Stimulated activated CD8-positive, alpha-beta memory T cell treated with anti-CD3 and anti-CD28 coated beads, Interleukin-2, amount 100 ng/mL, for 48 hours (primary cell): ENCODE measurements at regions not wholly inside any gene's neighbourhood (a gene's known extent, or its start where the extent isn't known, plus 50 kb on each side); places are given as distances from the start of the nearest gene placed in this dataset.

ENCODE experiments used
- DNase-seq, 2 donors: peaks; one replicate each; pipeline ENCODE4 v3.0.0-alpha.2; 2020; ENCODE audit warnings: low read depth in 2 of 2

GRCh38 chr1:29849991-29850757 is 613.9 kb downstream of the PTPRU start:
- DNase-seq: no peak

GRCh38 chr1:29849038-29849750 is 612.9 kb downstream of the PTPRU start:
- DNase-seq: peak; percentile 7 to 22

GRCh38 chr1:29845910-29846309 is 609.6 kb downstream of the PTPRU start:
- DNase-seq: no peak

- DNase-seq: no peak
These were observed 605.8 kb downstream of the PTPRU start for GRCh38 chr1:29842130-29842529.

GRCh38 chr1:29839726-29840125 is 603.4 kb downstream of the PTPRU start:
- DNase-seq: no peak

- no peak for DNase-seq
These were observed 602.5 kb downstream of the PTPRU start for GRCh38 chr1:29838738-29839320.

- DNase-seq: no peak
These were observed 600.6 kb downstream of the PTPRU start for GRCh38 chr1:29836651-29837646.

GRCh38 chr1:29835874-29836273 is 599.6 kb downstream of the PTPRU start:
- DNase-seq: no peak

- no peak for DNase-seq
These were observed 599.1 kb downstream of the PTPRU start for GRCh38 chr1:29835406-29835805.

GRCh38 chr1:29833581-29833980 is 597.3 kb downstream of the PTPRU start:
- no peak for DNase-seq

GRCh38 chr1:29832936-29833335 is 596.6 kb downstream of the PTPRU start:
- DNase-seq: no peak

- no peak for DNase-seq
These were observed 596.1 kb downstream of the PTPRU start for GRCh38 chr1:29832471-29832870.

GRCh38 chr1:29831500-29832117 is 595.3 kb downstream of the PTPRU start:
- DNase-seq: no peak

- DNase-seq: no peak
These were observed 594.6 kb downstream of the PTPRU start for GRCh38 chr1:29830916-29831315.

GRCh38 chr1:29830383-29830782 is 594.1 kb downstream of the PTPRU start:
- no peak for DNase-seq

- no peak for DNase-seq
These were observed 593.4 kb downstream of the PTPRU start for GRCh38 chr1:29829448-29830344.

GRCh38 chr1:29828526-29829447 is 592.5 kb downstream of the PTPRU start:
- DNase-seq: no peak

- no peak for DNase-seq
These were observed 591.6 kb downstream of the PTPRU start for GRCh38 chr1:29827801-29828525.
